Stimulated activated CD8-positive, alpha-beta memory T cell treated with anti-CD3 and anti-CD28 coated beads, Interleukin-4, amount 100 ng/mL, for 1 hour (primary cell): ENCODE measurements at regions not wholly inside any gene's neighbourhood (a gene's known extent, or its start where the extent isn't known, plus 50 kb on each side); places are given as distances from the start of the nearest gene placed in this dataset.
"Not testable (repeated sequence)": the region's sequence is repeated elsewhere in the genome, so short reads cannot be mapped to it uniquely, and the experiment has no call there.

Experiments
- DNase-seq, 2 donors: peaks; one replicate each; pipeline ENCODE4 v3.0.0-alpha.2; 2020; ENCODE audit warnings: low read depth in 2 of 2, low spot score in 1 of 2

GRCh38 chr21:28431527-28432200, 561.0 kb downstream of the LTN1 start:
- no peak for DNase-seq

DNA sequence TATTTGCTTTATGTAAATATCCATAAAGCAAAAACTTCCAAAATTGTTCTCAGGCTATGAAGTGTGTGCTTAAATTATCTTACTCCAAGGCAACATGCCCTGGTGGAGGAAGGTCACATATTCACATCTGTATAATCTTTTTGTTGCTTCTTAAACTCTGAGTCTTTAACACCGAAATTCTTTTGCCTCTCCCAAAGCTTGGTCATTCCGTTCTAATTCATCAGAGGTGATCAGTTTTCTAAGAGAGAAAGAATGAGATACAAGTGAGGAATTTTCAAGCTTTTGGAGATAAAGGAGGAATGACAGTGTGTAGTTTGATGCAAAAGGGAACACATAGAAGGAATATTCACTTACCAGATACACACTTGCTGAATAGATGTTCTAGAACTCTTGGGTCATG, 561.7 kb downstream of the LTN1 start:
- DNase-seq = no peak

GRCh38 chr21:28429161-28429560, 563.5 kb downstream of the LTN1 start:
- no peak for DNase-seq

GRCh38 chr21:28427394-28428022, 565.2 kb downstream of the LTN1 start:
- DNase-seq = no peak

DNA sequence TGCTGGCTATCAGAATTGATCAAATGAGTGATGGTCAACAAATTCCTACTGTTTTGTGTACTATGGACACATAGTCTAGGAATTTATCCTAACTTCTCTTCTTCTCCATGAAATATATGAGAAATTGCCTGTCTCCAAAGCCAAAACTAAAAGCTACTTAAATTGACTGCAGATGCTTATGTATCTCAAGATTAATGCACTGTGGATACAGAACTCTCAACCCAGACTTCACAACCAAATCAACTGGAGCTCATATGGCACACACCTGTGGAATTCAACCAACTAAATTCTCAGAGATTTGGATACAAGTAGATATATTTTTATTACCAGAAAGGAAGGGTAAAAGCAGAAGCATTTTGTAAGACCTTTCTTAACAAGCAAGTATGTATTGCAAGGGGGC, 566.1 kb downstream of the LTN1 start:
- no peak for DNase-seq

- no peak for DNase-seq
Observed at GRCh38 chr21:28423521-28424190, 569.0 kb downstream of the LTN1 start.

DNA sequence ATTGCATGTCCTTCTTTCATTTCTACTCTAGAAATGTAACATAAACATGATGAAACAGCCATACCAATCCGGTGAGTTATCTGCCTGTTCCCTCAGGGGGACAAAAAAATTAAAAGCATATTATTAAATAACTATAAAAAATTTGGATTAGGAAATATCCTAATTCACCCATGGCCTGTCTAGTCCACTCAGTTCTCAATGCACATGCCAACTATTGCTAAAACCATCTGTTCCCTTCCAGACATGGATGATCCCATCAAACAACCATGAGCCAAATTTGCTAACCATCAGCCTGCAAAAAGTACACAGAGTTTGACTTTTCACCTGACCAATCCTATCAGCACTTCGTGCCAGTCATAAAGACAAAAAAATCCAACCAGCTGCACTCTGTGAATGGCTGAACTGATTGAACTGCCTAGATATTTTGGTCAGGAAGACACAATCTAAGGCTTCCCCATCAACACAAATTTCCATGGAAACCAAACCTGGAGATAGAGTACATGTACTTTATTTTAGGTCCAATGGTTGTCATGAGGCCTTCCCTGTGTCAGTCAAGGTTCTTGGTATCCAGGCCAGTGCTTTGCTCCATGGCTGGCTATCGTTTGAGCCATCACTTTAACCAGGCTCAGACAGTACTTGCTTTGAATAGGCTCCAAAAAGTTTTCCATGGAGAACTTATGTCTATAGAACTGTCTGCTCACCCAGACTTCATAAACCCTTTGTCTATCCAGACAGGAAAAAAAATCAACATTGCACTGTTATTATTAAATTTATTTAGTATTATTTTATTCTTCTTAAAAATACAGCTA, 570.8 kb downstream of the LTN1 start:
- no peak for DNase-seq

DNA sequence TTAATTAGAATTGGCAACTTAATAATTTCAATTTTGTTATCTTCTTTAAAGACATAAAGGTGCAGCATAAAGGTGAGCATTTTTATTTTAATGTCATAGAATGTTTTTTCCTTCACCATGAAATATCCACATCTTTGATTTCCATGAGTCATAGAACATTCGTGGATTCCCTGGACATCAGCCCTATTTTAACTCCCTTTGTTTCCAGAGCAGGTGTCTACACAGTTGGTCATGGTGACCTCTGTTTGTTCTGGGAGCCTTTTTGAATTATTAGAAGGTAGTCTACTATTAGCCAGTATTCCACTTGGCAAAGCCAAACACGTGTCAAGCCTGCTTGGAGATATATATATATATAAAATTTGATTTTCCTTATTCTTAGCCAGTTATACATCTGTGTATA, 572.9 kb downstream of the LTN1 start:
- DNase-seq = no peak

DNA sequence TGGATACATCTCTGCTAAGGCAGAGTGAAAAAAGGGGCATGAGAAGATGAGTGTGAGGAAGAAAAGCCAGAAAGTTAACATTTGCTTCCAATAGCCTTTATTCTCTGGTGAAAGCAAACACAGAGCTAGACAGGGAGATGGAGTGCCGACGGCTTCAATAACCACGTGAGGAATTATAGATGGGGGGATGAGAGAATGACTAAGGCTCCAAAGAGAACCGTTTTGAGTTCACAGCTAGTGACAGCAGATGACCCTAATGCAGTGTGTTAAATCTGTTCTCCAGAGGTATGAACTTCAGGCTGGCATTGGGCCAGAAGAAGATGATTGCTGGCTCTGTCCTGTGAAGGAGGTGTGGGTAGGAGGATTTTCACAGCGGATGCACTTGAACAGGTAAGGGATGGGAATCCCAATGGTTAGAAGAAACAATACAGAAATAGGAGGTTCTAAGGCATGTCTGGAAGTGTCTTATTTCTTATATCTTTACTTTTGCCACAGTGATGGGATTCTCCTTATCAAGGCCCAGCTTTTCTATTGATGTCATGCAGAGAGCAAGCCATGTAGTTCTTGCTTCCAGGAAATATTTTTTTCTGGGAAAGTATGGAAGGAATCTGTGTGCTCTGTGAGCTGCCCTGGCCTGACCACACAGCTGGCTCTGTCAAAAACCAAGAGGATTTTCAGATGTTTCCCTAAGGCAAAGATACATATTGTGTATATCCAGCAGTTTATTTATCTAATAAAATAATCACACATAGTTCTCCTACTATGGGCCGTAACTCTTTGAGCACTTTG, 573.8 kb downstream of the LTN1 start:
- DNase-seq = no peak

- DNase-seq = no peak
Observed at GRCh38 chr21:28410256-28410655, 582.4 kb downstream of the LTN1 start.

DNA sequence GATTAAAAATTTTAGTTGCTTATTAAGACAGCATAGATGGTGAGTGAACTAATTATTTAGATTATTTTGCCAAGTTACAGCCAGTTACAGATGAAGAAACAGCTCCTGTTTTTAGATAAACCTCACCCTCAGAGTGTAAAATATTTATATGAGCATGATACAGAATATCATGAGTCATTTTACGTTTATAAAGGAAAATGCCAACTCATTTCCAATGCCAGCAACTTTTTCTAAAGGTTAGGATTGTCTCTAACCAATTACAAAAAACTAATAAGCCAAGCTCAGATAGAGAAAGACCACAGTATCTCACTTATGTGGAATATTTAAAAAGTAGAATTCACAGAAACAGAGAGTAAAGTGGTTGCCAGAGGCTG, 590.1 kb downstream of the LTN1 start:
- DNase-seq = no peak

DNA sequence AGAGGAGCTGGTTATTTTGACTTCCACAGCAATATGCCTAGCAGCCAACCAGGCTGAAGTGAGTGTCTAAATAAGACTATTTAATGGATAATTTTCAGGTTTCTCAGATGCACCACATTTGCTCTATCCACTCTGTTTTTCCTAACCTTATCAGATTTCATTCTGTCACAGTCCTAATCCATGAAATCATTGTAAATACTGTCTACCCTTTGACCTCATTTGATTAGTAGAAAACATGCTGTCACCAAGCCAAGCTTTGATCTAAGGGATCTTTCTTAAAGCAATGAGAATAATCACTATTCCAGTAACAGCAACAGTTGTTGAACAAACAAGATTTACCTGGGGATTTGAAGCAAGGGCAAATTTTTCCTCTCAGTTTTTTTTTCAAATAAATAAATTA, 595.6 kb downstream of the LTN1 start:
- DNase-seq = no peak

GRCh38 chr21:28396421-28396820, 596.3 kb downstream of the LTN1 start:
- DNase-seq = no peak

DNA sequence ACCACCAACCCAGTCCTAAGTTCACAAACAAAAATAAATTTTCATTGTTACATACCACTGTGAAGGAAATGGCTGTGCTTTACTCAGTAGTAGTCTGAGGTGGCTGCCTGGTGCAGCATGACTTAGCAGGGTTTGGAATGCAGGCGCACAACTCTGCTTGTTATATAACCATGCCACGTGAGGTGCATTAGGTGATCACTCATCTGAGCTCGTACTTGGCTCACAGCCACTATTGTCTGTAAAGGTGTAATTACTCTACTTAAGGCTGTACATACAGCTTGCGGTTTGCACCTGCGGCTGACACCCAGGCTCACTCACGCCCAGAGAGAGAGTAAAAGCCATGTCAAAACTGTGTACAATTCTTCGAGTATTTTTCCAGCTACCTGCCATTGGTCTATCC, 599.4 kb downstream of the LTN1 start:
- DNase-seq = no peak

DNA sequence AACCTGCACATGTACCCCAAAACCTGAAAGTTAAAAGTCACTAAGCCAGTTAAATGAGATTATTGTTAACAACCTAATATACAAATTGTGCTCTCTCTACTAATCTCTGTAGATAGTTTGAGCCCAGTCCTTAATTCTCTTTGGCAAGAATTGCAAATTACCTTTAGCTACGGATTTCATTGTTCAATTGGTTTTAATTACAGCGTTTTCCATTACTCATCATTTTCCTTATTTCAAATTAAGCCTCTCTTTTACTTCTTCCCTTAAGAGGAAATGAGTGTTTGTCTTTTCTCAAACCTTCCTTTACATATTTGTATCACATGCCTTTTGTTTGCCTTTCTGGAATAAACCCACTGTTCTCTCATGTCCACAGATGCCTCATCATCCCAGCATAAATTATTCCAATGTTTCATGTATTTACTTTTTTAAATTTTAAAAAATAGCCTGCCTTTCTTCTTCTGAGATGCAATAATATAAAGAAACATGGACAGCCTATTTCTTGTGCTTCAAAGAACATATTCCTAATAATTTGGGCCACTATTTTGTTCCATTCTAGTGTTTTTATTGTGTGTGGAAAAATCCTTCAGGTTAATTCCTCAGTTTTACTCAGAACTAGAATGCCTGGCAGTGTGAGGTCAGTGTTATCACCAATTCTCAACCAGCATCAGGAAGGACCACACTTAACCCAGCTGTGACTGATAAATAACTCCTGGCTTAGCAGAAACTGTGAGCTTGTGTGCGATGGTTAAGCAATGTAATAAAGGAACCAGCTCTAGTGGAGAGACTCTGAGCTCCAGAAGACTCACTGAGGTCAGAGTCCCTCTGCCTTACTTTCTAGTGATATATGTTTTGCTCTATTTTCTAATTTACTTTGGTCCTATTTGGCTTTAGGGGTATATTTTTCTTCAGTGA, 600.5 kb downstream of the LTN1 start:
- no peak for DNase-seq

GRCh38 chr21:28387220-28387619, 605.5 kb downstream of the LTN1 start:
- no peak for DNase-seq

DNA sequence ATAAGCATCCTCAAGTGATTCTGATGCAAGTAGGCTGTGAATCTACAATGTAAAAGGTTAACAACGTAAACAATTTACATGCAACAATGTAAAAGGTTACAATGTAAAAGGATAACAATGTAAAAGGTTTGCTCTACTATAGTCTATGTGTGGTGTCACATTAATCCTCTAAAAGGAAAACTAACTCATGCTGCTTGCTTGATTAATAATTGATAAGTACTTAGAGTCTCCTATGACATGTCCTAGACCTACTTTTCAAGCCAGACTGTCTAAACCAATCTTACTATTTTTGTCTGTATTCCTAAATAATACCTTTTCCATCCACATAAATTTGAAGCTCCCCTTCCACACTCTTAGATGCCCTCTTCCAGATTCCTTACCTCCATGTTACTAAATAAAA, 606.8 kb downstream of the LTN1 start:
- no peak for DNase-seq

DNA sequence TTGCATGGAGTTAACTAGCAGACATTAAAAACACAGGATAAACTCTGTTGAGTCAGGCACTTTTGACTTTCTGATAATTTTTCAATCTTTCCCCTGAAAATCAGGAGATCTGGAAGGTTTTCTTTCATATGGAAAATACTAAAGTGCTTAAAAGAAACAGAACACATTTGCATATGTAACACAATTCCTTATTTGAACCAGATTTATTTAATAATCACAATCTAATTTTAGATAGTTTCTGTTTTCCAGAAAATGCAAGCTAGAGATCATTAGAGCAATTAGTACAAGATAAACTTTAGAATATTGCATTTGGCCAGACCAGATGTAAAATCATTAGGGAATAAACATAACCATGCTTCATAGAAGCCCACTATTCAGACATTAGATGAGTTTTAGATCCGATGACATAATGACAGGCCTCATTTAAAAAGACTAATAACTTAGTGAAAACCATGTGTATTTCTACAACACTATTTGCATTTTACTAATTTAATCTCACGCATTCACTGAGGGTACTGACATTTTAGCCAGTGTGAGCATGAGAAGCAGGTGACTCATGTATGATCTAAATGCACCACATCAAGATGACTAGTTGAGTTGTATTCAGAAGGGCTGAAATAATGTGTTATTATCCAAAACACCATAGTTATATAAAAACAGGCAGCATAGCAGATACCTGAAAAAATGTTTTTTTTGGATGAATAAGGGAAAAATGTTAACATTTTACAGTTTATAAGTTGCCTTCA, 611.5 kb downstream of the LTN1 start:
- not testable (repeated sequence) for DNase-seq

- DNase-seq = no peak
Observed at GRCh38 chr21:28380241-28380640, 612.4 kb downstream of the LTN1 start.
